WERI-Rb-1 (cell line): ENCODE measurements at regions not wholly inside any gene's neighbourhood (a gene's known extent, or its start where the extent isn't known, plus 50 kb on each side); places are given as distances from the start of the nearest gene placed in this dataset.
"Not testable (repeated sequence)": the region's sequence is repeated elsewhere in the genome, so short reads cannot be mapped to it uniquely, and the experiment has no call there.

Experiments
- DNase-seq: peaks from one replicate; pipeline ENCODE4 v3.0.0-alpha.2; 2020
- H3K27ac ChIP-seq: fragments of 250-450 bp; sonication (Bioruptor Pico); 2 replicates; pipeline ENCODE4 v1.5.1; 2020; ENCODE audit warnings: mild to moderate bottlenecking, moderate library complexity
- H3K27me3 ChIP-seq: fragments of 250-450 bp; sonication (Bioruptor Pico); 2 replicates; pipeline ENCODE4 v1.5.1; 2021; ENCODE audit warnings: mild to moderate bottlenecking, low read depth, moderate library complexity; ENCODE audit not compliant: insufficient read depth, severe bottlenecking
- H3K36me3 ChIP-seq: fragments of 250-450 bp; sonication (Bioruptor Pico); 2 replicates; pipeline ENCODE4 v1.5.1; 2020; ENCODE audit warnings: mild to moderate bottlenecking, moderate library complexity
- H3K4me3 ChIP-seq: 2 replicates; pipeline ENCODE4 v1.5.1; 2011; ENCODE audit warnings: low read depth, mild to moderate bottlenecking, control low read depth, low read length
- H3K9me3 ChIP-seq: fragments of 250-450 bp; sonication (Bioruptor Pico); 2 replicates; pipeline ENCODE4 v1.5.1; 2021; ENCODE audit warnings: mild to moderate bottlenecking, moderate library complexity; ENCODE audit not compliant: severe bottlenecking
- TF ChIP-seq, protein P1 (sequence below): IDR thresholded peaks from 2 replicates; pipeline ENCODE4 v1.5.1; 2011; ENCODE audit warnings: low read depth, mild to moderate bottlenecking, control low read depth, inconsistent platforms, low read length

DNA sequence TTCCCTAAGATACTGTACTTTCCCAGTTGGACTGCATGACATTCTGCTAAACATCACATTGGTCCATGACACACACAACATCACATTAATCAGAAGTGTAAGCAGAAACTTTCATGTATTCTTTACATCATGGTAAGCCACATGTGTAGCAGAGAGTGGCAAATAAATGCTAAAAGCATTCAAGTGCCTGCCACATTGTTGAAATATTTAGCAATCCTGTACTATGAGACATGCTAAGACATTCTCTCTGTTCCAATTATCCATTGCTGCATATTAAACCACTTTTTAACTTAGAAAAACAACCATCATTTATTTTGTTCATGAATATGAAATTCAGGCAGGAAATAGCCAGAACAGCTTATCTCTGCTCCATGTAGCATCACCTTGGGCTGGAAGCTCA is 207.7 kb upstream of the GJE1 start:
- DNase-seq: no peak
- no peak overlapping the region for H3K4me3 ChIP-seq
- no peak overlapping the region for H3K27ac ChIP-seq
- H3K9me3 ChIP-seq: no peaks in the 10 kb centered on the region
- TF ChIP-seq, protein P1, sequence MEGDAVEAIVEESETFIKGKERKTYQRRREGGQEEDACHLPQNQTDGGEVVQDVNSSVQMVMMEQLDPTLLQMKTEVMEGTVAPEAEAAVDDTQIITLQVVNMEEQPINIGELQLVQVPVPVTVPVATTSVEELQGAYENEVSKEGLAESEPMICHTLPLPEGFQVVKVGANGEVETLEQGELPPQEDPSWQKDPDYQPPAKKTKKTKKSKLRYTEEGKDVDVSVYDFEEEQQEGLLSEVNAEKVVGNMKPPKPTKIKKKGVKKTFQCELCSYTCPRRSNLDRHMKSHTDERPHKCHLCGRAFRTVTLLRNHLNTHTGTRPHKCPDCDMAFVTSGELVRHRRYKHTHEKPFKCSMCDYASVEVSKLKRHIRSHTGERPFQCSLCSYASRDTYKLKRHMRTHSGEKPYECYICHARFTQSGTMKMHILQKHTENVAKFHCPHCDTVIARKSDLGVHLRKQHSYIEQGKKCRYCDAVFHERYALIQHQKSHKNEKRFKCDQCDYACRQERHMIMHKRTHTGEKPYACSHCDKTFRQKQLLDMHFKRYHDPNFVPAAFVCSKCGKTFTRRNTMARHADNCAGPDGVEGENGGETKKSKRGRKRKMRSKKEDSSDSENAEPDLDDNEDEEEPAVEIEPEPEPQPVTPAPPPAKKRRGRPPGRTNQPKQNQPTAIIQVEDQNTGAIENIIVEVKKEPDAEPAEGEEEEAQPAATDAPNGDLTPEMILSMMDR: no peak
- H3K27me3 ChIP-seq: no peaks in the 10 kb centered on the region
- H3K36me3 ChIP-seq: no peaks in the 10 kb centered on the region

GRCh38 chr6:141922898-141923297 is 209.8 kb upstream of the GJE1 start:
- Histone ChIP-seq H3K4me3 (no peak overlapping the region), H3K27me3 (no peaks in the 10 kb centered on the region), H3K9me3 (no peaks in the 10 kb centered on the region), H3K27ac (no peak overlapping the region), H3K36me3 (no peaks in the 10 kb centered on the region)
- no peak for DNase-seq
- TF ChIP-seq, protein P1: no peak

DNA sequence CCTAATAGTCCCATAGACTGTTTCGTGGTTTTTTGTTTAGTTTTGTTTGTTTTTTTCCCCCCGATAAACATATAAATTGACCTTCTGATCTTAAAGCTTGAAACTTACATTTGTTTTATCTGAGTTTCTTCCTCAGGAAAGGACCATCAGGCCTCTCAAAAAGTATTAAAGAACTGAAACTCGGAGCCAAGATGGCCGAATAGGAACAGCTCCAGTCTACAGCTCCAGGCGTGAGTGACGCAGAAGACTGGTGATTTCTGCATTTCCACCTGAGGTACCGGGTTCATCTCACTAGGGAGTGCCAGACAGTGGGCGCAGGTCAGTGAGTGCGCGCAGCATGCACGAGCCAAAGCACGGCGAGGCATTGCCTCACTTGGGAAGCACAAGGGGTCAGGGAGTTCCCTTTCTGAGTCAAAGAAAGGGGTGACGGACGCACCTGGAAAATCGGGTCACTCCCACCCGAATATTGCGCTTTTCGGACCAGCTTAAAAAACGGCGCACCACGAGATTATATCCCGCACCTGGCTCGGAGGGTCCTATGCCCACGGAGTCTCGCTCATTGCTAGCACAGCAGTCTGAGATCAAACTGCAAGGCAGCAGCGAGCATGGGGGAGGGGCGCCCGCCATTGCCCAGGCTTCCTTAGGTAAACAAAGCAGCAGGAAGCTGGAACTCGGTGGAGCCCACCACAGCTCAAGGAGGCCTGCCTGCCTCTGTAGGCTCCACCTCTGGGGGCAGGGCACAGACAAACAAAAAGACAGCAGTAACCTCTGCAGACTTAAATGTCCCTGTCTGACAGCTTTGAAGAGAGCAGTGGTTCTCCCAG is 215.8 kb upstream of the GJE1 start:
- not testable (repeated sequence) for H3K36me3 ChIP-seq, H3K27ac ChIP-seq, DNase-seq, H3K27me3 ChIP-seq, H3K4me3 ChIP-seq, H3K9me3 ChIP-seq

DNA sequence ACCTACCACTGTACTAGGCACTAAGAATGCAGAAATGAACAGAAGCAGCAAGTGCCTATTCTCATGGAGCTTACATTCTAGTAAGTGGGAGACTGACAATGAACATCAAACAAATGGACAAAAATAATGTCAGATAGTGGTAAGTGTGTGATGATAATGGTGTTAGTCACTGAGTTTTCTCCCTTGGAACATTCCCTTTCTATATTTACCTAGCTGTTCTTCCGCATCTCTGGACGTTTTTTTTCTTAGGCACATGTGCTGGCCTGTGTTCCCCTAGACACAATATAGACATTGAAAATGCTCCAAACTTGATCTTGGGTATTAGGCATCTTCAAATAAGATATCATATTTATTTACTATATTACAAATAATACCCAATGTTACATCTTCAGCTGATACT is 218.1 kb upstream of the GJE1 start:
- TF ChIP-seq, protein P1: no peak
- H3K4me3 ChIP-seq: no peak overlapping the region
- no peaks in the 10 kb centered on the region for H3K36me3 ChIP-seq
- H3K9me3 ChIP-seq: no peaks in the 10 kb centered on the region
- H3K27me3 ChIP-seq: no peaks in the 10 kb centered on the region
- DNase-seq: no peak
- no peak overlapping the region for H3K27ac ChIP-seq

DNA sequence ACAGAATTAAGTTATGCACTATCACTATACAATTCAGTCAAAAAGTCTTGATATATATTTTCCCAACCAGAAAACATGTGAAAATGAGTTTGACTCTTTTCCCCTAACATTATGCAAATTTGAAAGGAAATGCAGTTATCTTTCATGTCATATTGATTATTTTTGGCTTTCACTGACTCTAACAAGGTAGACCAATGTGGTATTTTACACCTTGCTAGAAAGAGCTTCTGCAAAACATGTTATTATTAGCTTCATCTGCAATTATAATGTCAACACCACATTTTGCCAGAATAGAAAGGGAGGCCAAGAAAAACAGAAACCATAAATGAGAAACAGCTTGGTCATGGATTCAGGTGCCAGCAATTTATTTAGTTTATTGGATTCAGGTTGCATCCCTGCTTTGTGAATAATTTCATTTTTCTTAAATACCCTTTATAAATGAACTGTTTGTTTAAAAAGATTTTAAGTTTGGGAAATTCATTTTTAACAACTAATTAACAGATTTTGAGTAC is 226.1 kb upstream of the GJE1 start:
- H3K4me3 ChIP-seq: no peak overlapping the region
- no peaks in the 10 kb centered on the region for H3K9me3 ChIP-seq
- DNase-seq: no peak
- H3K36me3 ChIP-seq: no peaks in the 10 kb centered on the region
- TF ChIP-seq, protein P1: no peak
- no peak overlapping the region for H3K27ac ChIP-seq
- H3K27me3 ChIP-seq: no peaks in the 10 kb centered on the region

GRCh38 chr6:141890661-141891060 is 242.1 kb upstream of the GJE1 start:
- no peak overlapping the region for H3K27ac ChIP-seq
- H3K9me3 ChIP-seq: no peaks in the 10 kb centered on the region
- TF ChIP-seq, protein P1: no peak
- no peak for DNase-seq
- no peak overlapping the region for H3K4me3 ChIP-seq
- H3K36me3 ChIP-seq: no peaks in the 10 kb centered on the region
- H3K27me3 ChIP-seq: no peaks in the 10 kb centered on the region
